SK-N-SH (cell line): ENCODE measurements at regions not wholly inside any gene's neighbourhood (a gene's known extent, or its start where the extent isn't known, plus 50 kb on each side); places are given as distances from the start of the nearest gene placed in this dataset.

ENCODE experiments used
- CTCF ChIA-PET: fragments of 300-600, 350-600 bp; formaldehyde crosslinking; extraction: SDS; loops from one replicate; lab custom pipeline; 2021; lab: Yijun Ruan, JAX
- POLR2A ChIA-PET: fragments of 350-600 bp; sonication (Branson Sonifier 250); formaldehyde crosslinking; extraction: SDS; loops from one replicate; lab custom pipeline; 2020; ENCODE audit warnings: antibody characterized with exemption, inconsistent platforms; lab: Yijun Ruan, JAX
- DNase-seq: peaks from one replicate; pipeline ENCODE4 v3.0.0; 2012
- H2AFZ ChIP-seq: fragments of 200-600 bp; sonication (generic); 2 replicates; pipeline ENCODE4 v1.8.1; 2016; ENCODE audit warnings: antibody characterized with exemption, mild to moderate bottlenecking, low read depth
- H3F3A ChIP-seq: fragments of 200-600 bp; sonication (generic); replicated peaks from 2 replicates; pipeline ENCODE3; 2016; ENCODE audit warnings: antibody characterized with exemption, mild to moderate bottlenecking; ENCODE audit not compliant: insufficient read depth
- H3K27ac ChIP-seq, 2 experiments: fragments of 200-500 bp in 1 of 2; fragments of 200-600 bp in 1 of 2; sonication (Bioruptor generic) in 1 of 2; sonication (generic), shearing (Covaris generic) in 1 of 2; 2 replicates each; pipeline versions ENCODE4 v1.5.1 to v1.6.1; 2014 to 2016; ENCODE audit warnings: low read depth in 2 of 2, inconsistent platforms in 1 of 2, low read length in 1 of 2, mild to moderate bottlenecking in 1 of 2, mixed read lengths in 1 of 2
- H3K27me3 ChIP-seq: fragments of 200-600 bp; sonication (generic), shearing (Covaris generic); 2 replicates; pipeline ENCODE4 v1.6.1; 2016; ENCODE audit warnings: mixed run types; ENCODE audit not compliant: insufficient read depth
- H3K36me3 ChIP-seq, 2 experiments: fragments of 200-500 bp in 1 of 2; fragments of 200-600 bp in 1 of 2; sonication (Bioruptor generic) in 1 of 2; sonication (generic) in 1 of 2; replicated peaks in 1 of 2; 2 replicates each; pipeline versions ENCODE3 to v1.5.1; 2014 to 2016; ENCODE audit warnings: low read length in 1 of 2, mild to moderate bottlenecking in 1 of 2; ENCODE audit not compliant: insufficient read depth in 2 of 2, control insufficient read depth in 1 of 2
- H3K4me1 ChIP-seq, 2 experiments: fragments of 200-500 bp in 1 of 2; fragments of 200-600 bp in 1 of 2; sonication (Bioruptor generic) in 1 of 2; sonication (generic), shearing (Covaris generic) in 1 of 2; 2 replicates each; pipeline versions ENCODE4 v1.5.1 to v1.6.1; 2014 to 2016; ENCODE audit warnings: low read depth in 1 of 2, low read length in 1 of 2, mixed run types in 1 of 2; ENCODE audit not compliant: insufficient read depth in 2 of 2, control insufficient read depth in 1 of 2
- H3K4me2 ChIP-seq: fragments of 200-600 bp; sonication (generic), shearing (Covaris generic); 2 replicates; pipeline ENCODE4 v1.6.1; 2017; ENCODE audit warnings: mixed run types
- H3K4me3 ChIP-seq, 2 experiments: fragments of 200-500 bp in 1 of 2; fragments of 200-600 bp in 1 of 2; sonication (Bioruptor generic) in 1 of 2; sonication (generic), shearing (Covaris generic) in 1 of 2; 2 replicates each; pipeline versions ENCODE4 v1.5.1 to v1.8.1; 2014 to 2016; ENCODE audit warnings: low read depth in 2 of 2, inconsistent platforms in 1 of 2, low read length in 1 of 2, mild to moderate bottlenecking in 1 of 2, mixed read lengths in 1 of 2, moderate library complexity in 1 of 2
- H3K79me2 ChIP-seq: fragments of 200-600 bp; sonication (generic); 2 replicates; pipeline ENCODE4 v1.8.1; 2017; ENCODE audit warnings: mild to moderate bottlenecking; ENCODE audit not compliant: insufficient read depth
- H3K9ac ChIP-seq: fragments of 200-600 bp; sonication (generic); 2 replicates; pipeline ENCODE4 v1.6.1; 2017; ENCODE audit warnings: mixed run types
- H3K9me2 ChIP-seq: fragments of 200-600 bp; sonication (generic); 2 replicates; pipeline ENCODE4 v1.6.1; 2017; ENCODE audit warnings: mixed run types
- H3K9me3 ChIP-seq: fragments of 200-600 bp; sonication (generic); 2 replicates; pipeline ENCODE4 v1.6.1; 2017; ENCODE audit warnings: mixed run types, mild to moderate bottlenecking, moderate library complexity
- H4K20me1 ChIP-seq: fragments of 200-600 bp; sonication (generic); 2 replicates; pipeline ENCODE4 v1.6.1; 2017; ENCODE audit warnings: mild to moderate bottlenecking, mixed run types; ENCODE audit not compliant: insufficient read depth
- EP300 ChIP-seq, 2 experiments: IDR thresholded peaks; 2 replicates each; pipeline versions ENCODE4 v1.4.0 to v1.6.1; 2012; ENCODE audit warnings: borderline replicate concordance in 1 of 2, low read depth in 1 of 2, low read length in 1 of 2
- EZH2phosphoT487 ChIP-seq: fragments of 200-600 bp; sonication (generic); IDR thresholded peaks from 2 replicates; pipeline ENCODE4 v1.6.1; 2017; ENCODE audit warnings: low read depth, mixed run types, mild to moderate bottlenecking, antibody characterized with exemption, moderate library complexity, borderline replicate concordance
- FOSL2 ChIP-seq: IDR thresholded peaks from 2 replicates; pipeline ENCODE4 v1.4.0; 2012; ENCODE audit warnings: low read depth, mild to moderate bottlenecking, moderate library complexity, borderline replicate concordance
- FOXM1 ChIP-seq: IDR thresholded peaks from 2 replicates; pipeline ENCODE4 v1.4.0; 2012; ENCODE audit warnings: low read depth, mild to moderate bottlenecking
- GABPA ChIP-seq: IDR thresholded peaks from 2 replicates; pipeline ENCODE4 v1.4.0; 2012; ENCODE audit warnings: low read depth, mild to moderate bottlenecking
- GATA2 ChIP-seq: sonication (generic); formaldehyde crosslinking; IDR thresholded peaks from 2 replicates; pipeline ENCODE4 v1.5.0; 2020; ENCODE audit warnings: mild to moderate bottlenecking, missing genetic modification reagents
- JUND ChIP-seq: IDR thresholded peaks from 2 replicates; pipeline ENCODE4 v1.4.0; 2012
- NRF1 ChIP-seq: IDR thresholded peaks from 2 replicates; pipeline ENCODE4 v1.6.1; 2012; ENCODE audit warnings: low read depth, mild to moderate bottlenecking, low read length
- PBX3 ChIP-seq: IDR thresholded peaks from 2 replicates; pipeline ENCODE4; 2012
- RFX5 ChIP-seq: IDR thresholded peaks from 2 replicates; pipeline ENCODE4 v1.6.1; 2012; ENCODE audit warnings: mild to moderate bottlenecking, improper control_type of control experiment, low read length
- SIN3A ChIP-seq: IDR thresholded peaks from 2 replicates; pipeline ENCODE4 v1.6.1; 2012; ENCODE audit warnings: low read depth, mild to moderate bottlenecking, low read length, moderate library complexity, borderline replicate concordance
- TAF1 ChIP-seq: IDR thresholded peaks from 2 replicates; pipeline ENCODE4 v1.6.1; 2012; ENCODE audit warnings: low read depth, mild to moderate bottlenecking, low read length, moderate library complexity, borderline replicate concordance
- TEAD4 ChIP-seq: IDR thresholded peaks from 2 replicates; pipeline ENCODE4 v1.4.0; 2012; ENCODE audit warnings: mild to moderate bottlenecking, borderline replicate concordance; ENCODE audit not compliant: insufficient read depth
- WGBS: methylation state at CpG from one replicate; pipeline ENCODE4 v1.1.6; 2017; ENCODE audit warnings: low lambda C conversion rate; 5-methylcytosine and 5-hydroxymethylcytosine counted together
- TF ChIP-seq, protein P1 (sequence below): IDR thresholded peaks from 2 replicates; pipeline ENCODE4 v1.6.1; 2012; ENCODE audit warnings: mild to moderate bottlenecking, low read depth, low read length, moderate library complexity

- Histone ChIP-seq H4K20me1 (no peaks in the 10 kb centered on the region), H3K27me3 (no peaks in the 10 kb centered on the region), H3F3A (peaks cover 4% of the 10 kb centered on the region), H3K4me2 (no peak overlapping the region), H3K36me3 (peaks cover 0 to 5% of the 10 kb centered on the region in 2 experiments), H3K4me3 (no peak overlapping the region), H3K9ac (no peak overlapping the region), H3K79me2 (no peaks in the 10 kb centered on the region), H3K4me1 (no peaks in the 10 kb centered on the region), H3K9me3 (peaks cover 21% of the 10 kb centered on the region; the same call in 1 of the 2 replicates), H2AFZ (no peak overlapping the region), H3K27ac (no peak overlapping the region), H3K9me2 (no peaks in the 10 kb centered on the region; the same call in 1 of the 2 replicates)
- ChIA-PET CTCF (no interaction called here), POLR2A (no interaction called here)
- TF ChIP-seq EP300 (IDR thresholded peaks at IDR 0.05; ENCODE audit: borderline replicate concordance in 1 of 2, low read depth in 1 of 2, low read length in 1 of 2) (no peak), JUND (no peak), FOSL2 (no peak), EZH2phosphoT487 (no peak), GABPA (no peak), TEAD4 (no peak), GATA2 (no peak), RFX5 (no peak), NRF1 (no peak), PBX3 (no peak), SIN3A (no peak), FOXM1 (no peak), TAF1 (no peak)
- TF ChIP-seq, protein P1, sequence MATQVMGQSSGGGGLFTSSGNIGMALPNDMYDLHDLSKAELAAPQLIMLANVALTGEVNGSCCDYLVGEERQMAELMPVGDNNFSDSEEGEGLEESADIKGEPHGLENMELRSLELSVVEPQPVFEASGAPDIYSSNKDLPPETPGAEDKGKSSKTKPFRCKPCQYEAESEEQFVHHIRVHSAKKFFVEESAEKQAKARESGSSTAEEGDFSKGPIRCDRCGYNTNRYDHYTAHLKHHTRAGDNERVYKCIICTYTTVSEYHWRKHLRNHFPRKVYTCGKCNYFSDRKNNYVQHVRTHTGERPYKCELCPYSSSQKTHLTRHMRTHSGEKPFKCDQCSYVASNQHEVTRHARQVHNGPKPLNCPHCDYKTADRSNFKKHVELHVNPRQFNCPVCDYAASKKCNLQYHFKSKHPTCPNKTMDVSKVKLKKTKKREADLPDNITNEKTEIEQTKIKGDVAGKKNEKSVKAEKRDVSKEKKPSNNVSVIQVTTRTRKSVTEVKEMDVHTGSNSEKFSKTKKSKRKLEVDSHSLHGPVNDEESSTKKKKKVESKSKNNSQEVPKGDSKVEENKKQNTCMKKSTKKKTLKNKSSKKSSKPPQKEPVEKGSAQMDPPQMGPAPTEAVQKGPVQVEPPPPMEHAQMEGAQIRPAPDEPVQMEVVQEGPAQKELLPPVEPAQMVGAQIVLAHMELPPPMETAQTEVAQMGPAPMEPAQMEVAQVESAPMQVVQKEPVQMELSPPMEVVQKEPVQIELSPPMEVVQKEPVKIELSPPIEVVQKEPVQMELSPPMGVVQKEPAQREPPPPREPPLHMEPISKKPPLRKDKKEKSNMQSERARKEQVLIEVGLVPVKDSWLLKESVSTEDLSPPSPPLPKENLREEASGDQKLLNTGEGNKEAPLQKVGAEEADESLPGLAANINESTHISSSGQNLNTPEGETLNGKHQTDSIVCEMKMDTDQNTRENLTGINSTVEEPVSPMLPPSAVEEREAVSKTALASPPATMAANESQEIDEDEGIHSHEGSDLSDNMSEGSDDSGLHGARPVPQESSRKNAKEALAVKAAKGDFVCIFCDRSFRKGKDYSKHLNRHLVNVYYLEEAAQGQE, result no peak
- WGBS, result 53% methylated on average over 3 of the region's 3 CpGs
- no peak for DNase-seq
Observed at GRCh38 chr4:126748736-126749135, 884.0 kb upstream of the INTU start.
